C4-2B (cell line): ENCODE measurements at regions not wholly inside any gene's neighbourhood (a gene's known extent, or its start where the extent isn't known, plus 50 kb on each side); places are given as distances from the start of the nearest gene placed in this dataset.

Source experiments
- CTCF ChIP-seq: fragments of 450-650 bp; conservative IDR thresholded peaks from 2 replicates; pipeline ENCODE4 v1.5.1; 2017; ENCODE audit warnings: mild to moderate bottlenecking
- ZFX ChIP-seq: fragments of 450-650 bp; IDR thresholded peaks from 2 replicates; pipeline ENCODE4 v1.6.1; 2017

- TF ChIP-seq CTCF (no peak), ZFX (no peak)
Observed at GRCh38 chr10:109620396-109620795, 302.9 kb downstream of the XPNPEP1 start.
